Activated CD4-positive, CD25-positive, alpha-beta regulatory T cell (primary cell): ENCODE measurements at regions not wholly inside any gene's neighbourhood (a gene's known extent, or its start where the extent isn't known, plus 50 kb on each side); places are given as distances from the start of the nearest gene placed in this dataset.
"Not testable (repeated sequence)": the region's sequence is repeated elsewhere in the genome, so short reads cannot be mapped to it uniquely, and the experiment has no call there.

Experiments used
- DNase-seq, 4 experiments: peaks; one replicate each; lab custom pipeline; 2025; lab: John Stamatoyannopoulos, UW

- DNase-seq, result no peak
Observed at GRCh38 chr14:34300882-34301734, 160.9 kb downstream of the SPTSSA start.

DNA sequence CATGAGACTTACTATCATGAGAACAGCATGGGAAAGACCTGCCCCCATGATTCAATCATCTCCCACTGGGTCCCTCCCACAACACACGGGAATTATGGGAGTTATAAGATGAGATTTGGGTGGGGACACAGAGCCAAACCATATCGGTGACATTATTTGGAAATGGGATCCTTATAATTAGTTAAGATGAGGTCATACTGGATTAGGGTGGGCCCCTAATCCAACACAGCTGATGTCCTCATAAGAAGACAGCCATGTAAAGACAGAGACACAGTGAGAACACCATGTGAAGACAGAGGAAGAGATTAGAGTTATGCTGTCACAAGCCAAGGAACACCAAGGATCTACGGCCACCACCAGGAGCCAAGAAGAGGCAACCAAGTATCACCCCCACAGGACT lies 161.7 kb downstream of the SPTSSA start:
- no peak for DNase-seq

DNA sequence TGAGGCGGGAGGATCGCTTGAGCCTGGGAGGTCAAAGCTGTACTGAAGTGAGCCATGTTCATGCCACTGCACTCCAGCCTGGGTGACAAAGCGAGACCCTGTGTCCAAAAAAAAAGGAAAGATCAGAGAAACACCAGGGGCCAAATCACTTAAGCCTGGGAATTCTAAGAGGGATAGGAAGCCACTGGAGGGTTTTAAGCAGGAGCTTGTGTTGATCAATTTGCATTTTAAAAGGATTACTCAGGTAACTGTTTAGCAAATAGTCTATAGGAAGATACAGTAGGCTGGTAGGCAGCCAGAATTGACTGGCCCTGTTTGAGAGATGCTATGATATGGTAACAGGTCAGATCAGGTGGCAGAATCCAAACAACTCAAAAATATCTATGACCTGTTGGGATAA lies 162.7 kb downstream of the SPTSSA start:
- DNase-seq, result no peak

DNA sequence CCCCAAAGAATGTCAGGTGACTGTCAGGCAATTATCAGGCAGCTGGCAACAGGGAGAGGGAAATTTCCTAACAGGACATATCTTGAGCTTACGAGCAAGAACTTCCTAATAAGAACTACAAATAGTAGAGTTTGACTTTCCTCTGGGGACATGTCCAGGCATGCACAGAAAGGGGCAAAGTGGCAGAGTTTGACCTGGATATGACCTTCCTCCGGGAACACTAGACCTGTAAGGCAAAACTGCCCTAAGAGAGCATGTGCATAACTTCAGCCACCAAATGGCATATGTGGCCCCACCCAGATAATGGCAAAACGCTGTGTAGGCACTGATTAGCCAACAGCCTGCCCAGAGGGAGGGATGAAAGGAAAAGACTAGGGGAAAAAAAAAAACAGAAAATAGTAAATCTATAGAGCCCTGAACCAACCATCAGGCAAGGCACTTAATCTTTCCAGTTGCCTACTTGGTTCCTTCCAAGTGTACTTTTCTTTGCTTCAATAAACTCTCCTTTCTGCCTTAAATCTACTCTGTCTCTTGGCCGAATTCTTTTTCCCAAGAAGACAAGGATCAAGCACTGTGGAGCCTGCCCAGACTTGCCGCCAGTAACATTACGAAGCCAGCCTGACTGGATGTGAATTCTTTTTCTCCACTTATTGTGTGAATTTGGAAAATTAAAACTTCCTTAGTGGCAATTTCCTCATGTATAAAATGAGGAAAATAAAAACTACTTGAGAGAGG lies 164.1 kb downstream of the SPTSSA start:
- no peak for DNase-seq

GRCh38 chr14:34283590-34283989 lies 178.4 kb downstream of the SPTSSA start:
- DNase-seq, result no peak

GRCh38 chr14:34277191-34277590 lies 184.8 kb downstream of the SPTSSA start:
- DNase-seq, result no peak

DNA sequence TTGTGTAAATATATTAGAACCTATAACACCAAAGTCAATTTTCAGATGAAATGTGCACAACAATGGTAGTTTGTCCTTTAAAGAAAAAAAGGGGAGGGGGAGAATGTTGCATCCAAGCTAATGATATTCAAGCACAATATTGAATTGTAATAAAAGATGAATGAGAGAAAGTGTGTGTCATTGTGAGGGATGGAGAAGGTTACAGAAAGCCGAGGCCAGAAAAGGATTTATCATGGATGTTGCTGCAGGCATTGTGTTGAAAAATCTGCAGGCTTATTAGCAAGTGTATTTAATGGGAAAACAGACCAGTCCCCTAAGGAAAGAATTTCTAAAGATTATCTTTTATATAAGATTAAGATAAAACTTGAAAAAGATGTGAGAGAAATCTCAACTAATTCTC lies 186.5 kb downstream of the SPTSSA start:
- no peak for DNase-seq

GRCh38 chr14:34275078-34275477 lies 187.0 kb downstream of the SPTSSA start:
- no peak for DNase-seq

GRCh38 chr14:34273716-34274115 lies 188.3 kb downstream of the SPTSSA start:
- DNase-seq, result not testable (repeated sequence)

GRCh38 chr14:34270361-34270760 lies 191.7 kb downstream of the SPTSSA start:
- DNase-seq, result no peak

DNA sequence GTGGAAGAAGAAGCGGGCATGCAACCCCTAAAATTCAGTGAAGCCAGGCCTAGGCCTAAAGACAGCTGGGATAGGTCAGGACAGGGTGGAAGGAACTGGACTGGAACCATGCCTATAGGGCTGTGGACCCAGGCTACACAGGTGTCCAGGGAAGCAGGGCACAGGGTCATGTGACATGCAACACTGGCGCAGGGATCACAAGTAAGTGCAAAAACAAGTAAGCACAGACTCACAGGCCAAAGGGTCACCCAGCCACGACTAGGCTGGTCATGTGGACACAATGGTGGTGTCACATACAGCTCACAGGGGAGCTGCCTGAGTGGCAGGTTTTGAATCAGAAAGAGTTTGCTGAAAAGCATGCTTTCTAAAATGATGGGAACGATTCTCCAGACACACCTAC lies 195.7 kb downstream of the SPTSSA start:
- DNase-seq, result no peak

- DNase-seq, result no peak
Observed at GRCh38 chr14:34262127-34262910, 199.7 kb downstream of the SPTSSA start.

GRCh38 chr14:34259996-34260395 lies 202.0 kb downstream of the SPTSSA start:
- no peak for DNase-seq

DNA sequence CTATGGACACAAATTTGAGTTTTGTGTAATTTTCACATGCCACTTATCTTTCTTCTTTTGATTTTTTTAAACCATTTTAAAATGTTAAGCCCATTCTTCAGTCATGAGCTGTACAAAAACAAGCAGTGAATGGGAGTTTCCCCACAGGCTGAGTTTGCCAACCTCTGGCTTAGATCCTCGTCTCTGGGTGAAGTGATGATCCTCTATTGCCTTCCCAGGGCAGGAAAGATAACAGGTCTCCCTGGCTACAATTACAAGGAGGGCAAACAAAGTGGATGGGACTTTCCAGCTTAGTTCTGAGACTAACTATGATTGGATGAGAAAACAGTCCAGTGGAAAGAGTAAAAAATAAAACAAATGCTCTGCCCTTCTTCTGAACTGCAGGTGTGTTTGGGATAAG lies 203.7 kb downstream of the SPTSSA start:
- DNase-seq, result no peak

DNA sequence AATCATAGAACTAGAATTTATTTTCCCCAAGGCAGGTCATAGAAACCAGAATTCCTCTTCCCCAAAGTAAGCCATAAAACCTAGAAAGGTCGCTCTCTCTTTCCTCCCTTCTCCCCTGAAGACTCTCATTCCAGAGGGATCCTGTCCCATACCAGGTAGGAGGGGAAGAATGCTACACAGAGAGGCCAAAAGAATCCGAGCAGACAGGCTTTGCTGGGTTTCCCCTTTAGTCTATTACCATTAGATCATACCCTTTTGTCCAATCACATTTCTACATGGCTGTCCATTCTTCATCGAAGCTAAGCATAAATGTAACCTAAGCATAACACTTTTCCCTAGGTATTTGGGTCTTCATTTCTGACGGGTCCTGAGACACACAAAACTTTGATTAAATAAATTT lies 204.5 kb downstream of the SPTSSA start:
- no peak for DNase-seq

DNA sequence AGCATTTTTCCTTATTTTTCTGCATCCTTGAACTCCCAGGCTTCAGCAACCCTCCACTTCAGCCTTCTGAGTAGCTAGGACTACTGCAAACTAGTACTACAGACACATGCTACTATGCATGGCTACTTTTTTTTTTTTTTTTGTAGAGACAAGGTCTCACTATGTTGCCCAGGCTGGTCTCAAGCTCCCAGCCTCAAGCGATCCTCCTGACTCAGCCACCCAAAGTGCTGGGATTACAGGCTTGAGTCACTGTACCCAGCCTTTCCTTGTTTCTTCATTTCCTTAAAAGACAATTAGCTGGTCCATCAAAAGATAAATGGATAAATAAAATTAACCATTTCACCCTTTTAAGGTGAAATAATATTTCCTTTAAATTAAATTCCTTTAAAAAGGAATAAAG lies 205.8 kb downstream of the SPTSSA start:
- DNase-seq, result no peak

- no peak for DNase-seq
Observed at GRCh38 chr14:34254571-34254970, 207.5 kb downstream of the SPTSSA start.

GRCh38 chr14:34254031-34254430 lies 208.0 kb downstream of the SPTSSA start:
- DNase-seq, result no peak

- no peak for DNase-seq
Observed at GRCh38 chr14:34252227-34252626, 209.8 kb downstream of the SPTSSA start.

- no peak for DNase-seq
Observed at GRCh38 chr14:34251662-34252061, 210.4 kb downstream of the SPTSSA start.

- DNase-seq, result no peak
Observed at GRCh38 chr14:34250959-34251358, 211.1 kb downstream of the SPTSSA start.

DNA sequence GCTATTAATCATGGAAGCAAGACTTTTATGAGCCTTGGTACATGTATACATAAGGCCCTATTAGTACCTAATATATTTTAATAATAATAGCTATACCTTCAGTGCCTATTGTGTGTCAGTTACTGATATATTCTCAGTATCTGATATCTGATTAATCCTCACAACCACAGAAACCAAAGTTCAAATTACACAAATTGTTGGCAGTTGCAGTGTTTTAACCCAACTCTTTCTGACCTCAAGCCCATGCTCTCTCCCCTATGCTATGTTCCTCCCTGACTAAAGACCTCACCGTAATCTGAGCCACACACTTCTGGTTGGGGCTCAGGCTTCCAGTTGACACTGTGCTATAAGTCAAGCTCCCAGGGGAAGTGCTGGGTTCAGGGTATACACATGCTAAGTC lies 214.4 kb downstream of the SPTSSA start:
- DNase-seq, result no peak

DNA sequence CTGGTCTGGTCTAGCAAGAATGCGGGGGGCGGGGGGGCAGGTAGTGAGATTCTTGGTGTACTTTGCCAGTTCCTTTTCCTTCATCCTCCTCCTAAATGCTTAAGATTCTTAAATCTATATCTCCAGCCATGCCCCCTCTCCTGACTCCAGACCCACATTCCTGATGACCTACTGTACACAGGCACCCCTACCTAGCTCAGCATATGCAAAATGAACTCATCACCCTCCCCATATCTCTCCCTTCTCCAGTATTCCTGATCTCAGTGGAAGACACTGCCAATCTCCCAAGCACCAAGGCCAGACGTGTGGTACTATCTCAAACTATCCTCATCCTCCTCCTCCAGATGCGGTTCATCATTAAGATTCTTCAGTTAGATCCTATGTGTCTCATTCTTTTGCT lies 215.8 kb downstream of the SPTSSA start:
- no peak for DNase-seq
